ENCODE measurements at regions not wholly inside any gene's neighbourhood (a gene's known extent, or its start where the extent isn't known, plus 50 kb on each side); places are given as distances from the start of the nearest gene placed in this dataset.
A peak's percentile ranks its signal among the peaks of the same experiment; 100 is the strongest.
"Not testable (repeated sequence)": the region's sequence is repeated elsewhere in the genome, so short reads cannot be mapped to it uniquely, and the experiment has no call there.

- no peak for TF ChIP-seq CTCF (IDR thresholded peaks at IDR 0.05; ENCODE audit: insufficient read depth, low read length, poor library complexity, severe bottlenecking)
- Histone ChIP-seq H3K4me3 (ENCODE audit: low read depth, low read length) (no peak overlapping the region), H3K27me3 (ENCODE audit: control insufficient read depth, insufficient read depth, low read length) (no peaks in the 10 kb centered on the region), H3K36me3 (ENCODE audit: control insufficient read depth, insufficient read depth, low read length) (no peaks in the 10 kb centered on the region)
- no peak for DNase-seq (ENCODE audit: low read depth)
These were observed 316.4 kb downstream of the BCAT1 start for GRCh38 chr12:24632466-24632865.

GRCh38 chr12:24631676-24632426 lies 317.1 kb downstream of the BCAT1 start:
- H3K4me3 ChIP-seq (ENCODE audit: low read depth, low read length) = no peak overlapping the region
- H3K36me3 ChIP-seq (ENCODE audit: control insufficient read depth, insufficient read depth, low read length) = no peaks in the 10 kb centered on the region
- H3K27me3 ChIP-seq (ENCODE audit: control insufficient read depth, insufficient read depth, low read length) = no peaks in the 10 kb centered on the region
- DNase-seq (ENCODE audit: low read depth) = no peak
- TF ChIP-seq CTCF (IDR thresholded peaks at IDR 0.05; ENCODE audit: insufficient read depth, low read length, poor library complexity, severe bottlenecking) = no peak

GRCh38 chr12:24630856-24631255 lies 318.0 kb downstream of the BCAT1 start:
- Histone ChIP-seq H3K4me3 (ENCODE audit: low read depth, low read length) (no peak overlapping the region), H3K27me3 (ENCODE audit: control insufficient read depth, insufficient read depth, low read length) (no peaks in the 10 kb centered on the region), H3K36me3 (ENCODE audit: control insufficient read depth, insufficient read depth, low read length) (no peaks in the 10 kb centered on the region)
- TF ChIP-seq CTCF (IDR thresholded peaks at IDR 0.05; ENCODE audit: insufficient read depth, low read length, poor library complexity, severe bottlenecking) = no peak
- DNase-seq (ENCODE audit: low read depth) = no peak

GRCh38 chr12:24630446-24630845 lies 318.5 kb downstream of the BCAT1 start:
- no peak for DNase-seq (ENCODE audit: low read depth)
- H3K27me3 ChIP-seq (ENCODE audit: control insufficient read depth, insufficient read depth, low read length) = no peaks in the 10 kb centered on the region
- no peak overlapping the region for H3K4me3 ChIP-seq (ENCODE audit: low read depth, low read length)
- no peaks in the 10 kb centered on the region for H3K36me3 ChIP-seq (ENCODE audit: control insufficient read depth, insufficient read depth, low read length)
- TF ChIP-seq CTCF (IDR thresholded peaks at IDR 0.05; ENCODE audit: insufficient read depth, low read length, poor library complexity, severe bottlenecking) = peak; percentile 7

GRCh38 chr12:24625103-24625502 lies 323.8 kb downstream of the BCAT1 start:
- no peaks in the 10 kb centered on the region for H3K36me3 ChIP-seq (ENCODE audit: control insufficient read depth, insufficient read depth, low read length)
- H3K4me3 ChIP-seq (ENCODE audit: low read depth, low read length) = no peak overlapping the region
- no peaks in the 10 kb centered on the region for H3K27me3 ChIP-seq (ENCODE audit: control insufficient read depth, insufficient read depth, low read length)
- no peak for DNase-seq (ENCODE audit: low read depth)
- no peak for TF ChIP-seq CTCF (IDR thresholded peaks at IDR 0.05; ENCODE audit: insufficient read depth, low read length, poor library complexity, severe bottlenecking)

DNA sequence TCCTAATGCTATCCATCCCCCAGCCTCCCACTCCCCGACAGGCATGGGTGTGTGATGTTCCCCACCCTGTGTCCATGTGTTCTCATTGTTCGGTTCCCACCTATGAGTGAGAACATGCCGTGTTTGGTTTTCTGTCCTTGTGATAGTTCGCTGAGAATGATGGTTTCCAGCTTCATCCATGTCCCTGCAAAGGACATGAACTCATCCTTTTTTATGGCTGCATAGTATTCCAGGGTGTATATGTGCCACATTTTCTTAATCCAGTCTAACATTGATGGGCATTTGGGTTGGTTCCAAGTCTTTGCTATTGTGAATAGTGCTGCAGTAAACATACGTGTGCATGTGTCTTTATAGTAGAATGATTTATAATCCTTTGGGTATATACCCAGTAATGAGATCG lies 328.9 kb downstream of the BCAT1 start:
- H3K4me3 ChIP-seq (ENCODE audit: low read depth, low read length); H3K36me3 ChIP-seq (ENCODE audit: control insufficient read depth, insufficient read depth, low read length); DNase-seq (ENCODE audit: low read depth); H3K27me3 ChIP-seq (ENCODE audit: control insufficient read depth, insufficient read depth, low read length): not testable (repeated sequence)

All from kidney epithelial cell (primary cell).